Fibroblast of skin of abdomen (primary cell): ENCODE measurements at regions not wholly inside any gene's neighbourhood (a gene's known extent, or its start where the extent isn't known, plus 50 kb on each side); places are given as distances from the start of the nearest gene placed in this dataset.

Experiments used
- DNase-seq: peaks from one replicate; pipeline ENCODE4 v3.0.0-alpha.2; 2013

DNA sequence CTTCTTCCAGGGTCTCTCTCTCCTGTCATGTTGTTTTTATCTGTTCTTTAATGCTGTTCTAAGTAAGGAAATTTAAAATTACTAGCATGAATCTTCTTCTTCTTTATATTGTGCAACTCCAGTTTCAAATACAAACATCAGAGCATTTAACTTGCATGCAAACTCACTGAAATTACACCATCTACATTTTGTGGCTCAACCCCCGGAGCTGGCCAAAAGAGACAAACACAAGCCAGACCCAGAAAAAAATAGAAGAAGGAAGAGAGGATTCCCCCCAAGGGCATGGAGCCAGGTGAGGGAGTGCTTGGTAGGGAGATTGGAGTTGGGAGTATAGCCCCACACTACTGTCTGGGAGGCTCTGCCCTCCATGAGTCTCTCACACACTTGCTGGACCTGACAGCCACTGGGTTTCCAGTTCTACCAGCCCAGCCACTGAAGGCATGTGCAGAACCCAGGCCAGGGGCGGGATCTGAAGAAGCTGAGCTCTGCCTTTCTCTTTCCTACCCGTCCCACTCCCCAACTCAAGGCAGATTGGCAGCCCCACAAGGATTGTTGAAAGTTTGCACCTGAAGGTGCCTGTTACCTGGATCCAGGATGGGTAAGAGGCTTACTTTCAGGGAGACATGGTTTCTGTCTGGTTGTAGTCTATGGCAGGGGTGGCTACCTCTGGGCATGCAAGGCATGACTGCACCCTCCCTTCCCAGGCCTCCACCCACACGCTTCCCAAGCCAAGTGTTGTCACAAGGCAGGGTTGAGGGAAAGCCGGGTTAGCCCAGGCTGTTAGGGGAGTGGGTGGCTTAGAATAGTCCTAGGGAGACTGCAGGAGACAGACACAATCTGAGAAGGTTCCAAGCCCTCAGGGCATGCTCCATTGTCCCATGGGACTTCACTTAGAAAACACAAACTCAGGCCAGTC lies 297.2 kb downstream of the TGFB2 start:
- DNase-seq, result peak; percentile 44

DNA sequence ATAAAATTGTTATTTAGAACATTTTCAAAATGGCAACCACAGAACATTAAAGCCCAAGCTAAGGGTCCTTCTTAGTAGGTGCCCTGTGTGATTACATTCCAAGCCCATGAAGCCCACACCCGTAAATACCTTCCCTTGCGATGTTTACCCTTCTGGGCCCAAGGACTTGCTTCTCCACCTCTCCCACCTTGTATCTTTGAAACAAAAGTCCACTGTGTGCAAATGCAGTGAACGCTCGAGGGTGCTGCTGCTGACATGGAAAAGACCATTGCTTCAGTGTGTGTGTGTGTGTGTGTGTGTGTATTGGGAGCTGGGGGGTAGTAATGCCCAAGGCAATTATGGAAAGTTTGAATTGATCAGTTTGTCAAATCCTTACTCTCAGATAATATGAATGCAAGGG lies 298.1 kb downstream of the TGFB2 start:
- DNase-seq, result no peak

- no peak for DNase-seq
Observed at GRCh38 chr1:218643926-218644325, 298.8 kb downstream of the TGFB2 start.

DNA sequence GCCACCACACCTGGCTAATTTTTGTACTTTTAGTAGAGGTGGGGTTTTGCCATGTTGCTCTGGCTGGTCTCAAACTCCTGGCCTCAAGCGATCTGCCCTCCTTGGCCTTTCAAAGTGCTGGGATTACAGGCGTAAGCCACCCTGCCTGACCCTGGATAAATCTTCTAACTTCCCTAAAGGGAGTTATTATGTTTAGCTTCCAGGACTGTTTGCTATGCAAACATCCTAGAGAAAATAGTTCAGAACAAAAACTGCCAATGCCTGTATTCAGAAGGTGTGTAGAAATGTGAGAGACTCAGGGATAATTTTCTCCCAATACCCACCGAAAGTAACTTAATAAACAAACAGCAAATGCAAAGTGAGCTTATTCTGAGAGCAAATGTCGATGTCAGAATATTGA lies 301.2 kb downstream of the TGFB2 start:
- no peak for DNase-seq

DNA sequence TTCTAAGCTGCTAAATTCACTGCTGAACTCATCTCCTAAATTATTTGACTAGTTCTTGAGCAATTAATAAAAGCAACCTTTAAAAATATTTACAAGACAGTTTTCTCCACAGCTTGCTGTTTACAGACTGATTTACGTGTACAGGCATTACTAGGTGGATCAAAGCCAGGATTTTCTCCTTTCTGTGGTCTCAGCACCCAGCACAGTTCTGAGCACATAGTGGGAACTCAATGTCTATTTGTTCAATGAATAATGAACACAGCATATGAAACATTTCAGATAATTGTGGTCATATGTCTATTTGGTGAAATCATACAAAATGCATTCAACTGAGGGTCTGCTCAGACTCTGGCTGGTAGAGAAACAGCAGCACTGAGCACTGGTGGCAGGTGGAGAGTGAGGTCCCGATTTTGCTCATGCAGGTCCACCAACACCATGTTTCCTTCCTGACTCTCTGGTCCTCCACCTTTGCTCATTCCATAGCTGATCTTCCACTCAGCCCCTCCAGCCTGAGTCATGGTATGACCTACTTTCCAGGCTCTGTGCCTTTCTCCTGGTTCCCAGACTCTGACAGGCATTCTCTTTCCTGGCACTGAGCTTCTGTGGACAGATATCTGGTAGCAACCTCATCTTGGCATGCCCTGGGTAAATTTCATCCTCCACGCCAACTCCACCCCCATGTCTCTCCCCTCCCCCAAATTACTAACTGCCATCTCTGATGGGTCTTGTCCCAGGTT lies 311.3 kb downstream of the TGFB2 start:
- peak; percentile 34 for DNase-seq

- peak; percentile 43 for DNase-seq
Observed at GRCh38 chr1:218658269-218658668, 313.1 kb downstream of the TGFB2 start.

DNA sequence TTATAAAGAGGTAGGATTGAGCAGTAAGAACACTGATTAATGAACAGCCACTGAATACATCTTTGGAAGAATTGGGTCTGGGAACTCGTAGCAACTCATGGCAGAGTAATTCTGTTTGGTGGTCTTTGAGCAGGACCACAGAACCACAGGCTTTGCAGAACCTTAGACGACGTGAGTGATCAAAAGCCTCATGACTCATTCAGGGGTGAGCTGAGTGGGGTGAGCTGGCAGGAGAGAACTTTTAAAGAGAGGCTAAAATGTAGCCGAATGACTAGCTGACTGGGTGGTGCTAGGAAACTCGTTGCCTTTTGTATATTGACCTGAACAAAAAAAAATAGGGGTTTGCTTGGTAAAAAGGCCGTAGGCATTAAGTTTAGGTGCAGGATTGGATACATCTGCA lies 313.8 kb downstream of the TGFB2 start:
- DNase-seq, result peak; percentile 85

DNA sequence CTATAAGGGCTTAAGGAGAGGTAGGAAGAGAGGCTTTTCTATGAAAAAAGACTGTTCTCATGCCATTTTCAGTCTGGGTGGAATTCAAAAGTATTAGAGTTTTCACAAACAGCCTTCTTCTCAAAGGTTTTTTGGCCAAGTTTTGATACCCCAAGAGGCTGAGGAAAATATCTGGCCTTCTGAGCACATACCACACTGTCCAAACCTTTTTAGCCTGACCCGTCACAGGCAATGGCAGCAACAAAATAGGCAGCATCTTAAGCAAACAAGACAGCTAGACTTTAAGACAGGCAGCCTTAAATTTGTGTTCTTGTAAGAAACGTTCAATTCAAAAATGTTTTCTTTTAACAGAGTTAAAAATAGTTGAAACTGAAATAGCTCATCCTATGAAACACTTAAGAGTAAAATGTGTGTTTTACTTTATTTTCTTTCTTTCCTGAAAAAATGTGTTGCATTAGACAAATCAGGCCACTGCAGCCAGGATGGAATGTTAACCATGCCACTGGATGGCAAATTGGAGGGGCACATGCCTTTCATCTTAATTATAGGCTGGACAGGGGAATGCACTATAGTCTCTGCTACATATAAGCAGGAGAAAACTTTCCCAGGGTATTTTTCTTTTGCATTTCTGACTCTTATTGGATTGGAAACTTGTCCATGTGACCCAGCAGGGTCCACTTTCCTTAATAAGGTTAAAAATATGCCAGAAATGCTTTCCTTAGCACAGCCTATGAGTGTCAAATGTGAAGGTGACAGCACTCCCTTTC lies 315.0 kb downstream of the TGFB2 start:
- DNase-seq, result peak; percentile 76

DNA sequence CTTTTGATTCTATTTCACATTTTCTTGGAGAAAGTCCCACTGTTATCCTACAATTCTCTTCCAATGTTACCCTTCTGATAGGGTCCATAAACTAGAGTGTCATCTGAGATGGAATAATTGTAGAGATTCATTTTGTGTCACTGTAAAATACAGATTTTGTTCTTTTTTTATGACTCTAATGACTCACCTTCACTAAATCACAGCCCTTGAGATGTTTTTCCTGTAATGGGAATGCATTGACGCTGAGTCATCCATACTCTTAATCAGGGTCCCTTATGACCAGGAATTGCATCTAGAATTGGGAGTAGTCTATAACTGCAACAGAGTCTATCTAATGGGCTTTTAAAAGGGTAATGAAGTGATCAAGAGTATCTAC lies 315.5 kb downstream of the TGFB2 start:
- DNase-seq, result peak; percentile 92

DNA sequence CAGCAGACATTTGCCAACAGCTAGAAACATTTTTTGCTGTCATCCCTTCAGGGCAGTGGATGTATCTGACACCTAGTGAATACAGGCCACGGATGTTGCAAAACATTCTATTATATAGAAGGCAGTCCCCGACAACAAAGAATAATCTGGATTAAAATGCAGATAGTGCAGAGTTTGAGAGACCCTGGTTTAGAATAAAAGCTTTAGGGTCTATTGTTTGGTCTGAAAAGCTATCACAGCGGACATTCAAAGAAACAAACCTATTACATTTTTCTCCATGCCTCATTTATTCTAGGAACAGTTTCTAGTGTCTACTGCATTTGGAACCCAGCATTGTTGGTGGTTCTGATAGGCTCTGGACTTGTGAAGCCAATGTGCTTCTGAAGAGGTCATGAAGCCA lies 316.3 kb downstream of the TGFB2 start:
- DNase-seq, result no peak

GRCh38 chr1:218664385-218665170 lies 319.4 kb downstream of the TGFB2 start:
- peak; percentile 46 for DNase-seq

DNA sequence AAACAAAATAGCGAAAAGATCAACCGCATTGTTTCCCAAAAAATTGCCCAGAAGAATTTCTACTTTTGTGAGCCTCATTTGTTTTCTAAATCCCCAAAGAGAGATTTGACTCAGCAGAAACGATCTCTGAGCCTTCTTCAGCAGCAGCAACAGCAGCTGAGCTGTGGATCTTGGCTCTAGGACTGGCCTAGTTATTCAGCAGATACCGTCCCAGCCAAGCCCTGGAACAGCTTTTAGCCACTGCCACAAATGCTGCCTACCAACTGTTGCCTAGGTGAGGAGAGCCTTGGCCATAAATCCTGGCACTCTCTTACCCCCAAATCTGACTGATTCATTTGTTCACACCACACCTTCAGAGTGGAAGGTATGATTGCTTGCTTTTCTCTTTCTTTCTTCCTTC lies 320.1 kb downstream of the TGFB2 start:
- DNase-seq, result peak; percentile 41

GRCh38 chr1:218666263-218666662 lies 321.1 kb downstream of the TGFB2 start:
- DNase-seq, result no peak

- DNase-seq, result peak; percentile 20
Observed at GRCh38 chr1:218667781-218668516, 322.8 kb downstream of the TGFB2 start.

- DNase-seq, result peak; percentile 38
Observed at GRCh38 chr1:218669431-218669830, 324.3 kb downstream of the TGFB2 start.

DNA sequence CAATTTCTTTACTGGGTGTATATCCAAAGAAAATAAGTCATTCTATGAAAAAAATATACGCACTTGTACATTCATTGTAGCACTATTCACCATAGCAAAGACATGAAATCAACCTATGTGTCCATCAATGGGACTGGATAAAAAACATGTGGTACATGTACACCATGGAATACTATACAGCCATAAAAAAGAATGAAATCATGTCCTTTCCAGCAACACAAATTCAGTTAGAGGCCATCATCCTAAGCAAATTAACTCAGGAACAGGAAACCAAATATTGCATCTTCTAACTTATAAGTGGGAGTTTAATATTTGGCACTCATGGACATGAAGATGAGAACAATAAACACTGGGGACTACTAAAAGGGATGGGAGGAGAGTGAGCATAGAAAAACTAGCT lies 325.7 kb downstream of the TGFB2 start:
- DNase-seq, result no peak

GRCh38 chr1:218671573-218671972 lies 326.4 kb downstream of the TGFB2 start:
- no peak for DNase-seq

- no peak for DNase-seq
Observed at GRCh38 chr1:218673170-218673569, 328.0 kb downstream of the TGFB2 start.

DNA sequence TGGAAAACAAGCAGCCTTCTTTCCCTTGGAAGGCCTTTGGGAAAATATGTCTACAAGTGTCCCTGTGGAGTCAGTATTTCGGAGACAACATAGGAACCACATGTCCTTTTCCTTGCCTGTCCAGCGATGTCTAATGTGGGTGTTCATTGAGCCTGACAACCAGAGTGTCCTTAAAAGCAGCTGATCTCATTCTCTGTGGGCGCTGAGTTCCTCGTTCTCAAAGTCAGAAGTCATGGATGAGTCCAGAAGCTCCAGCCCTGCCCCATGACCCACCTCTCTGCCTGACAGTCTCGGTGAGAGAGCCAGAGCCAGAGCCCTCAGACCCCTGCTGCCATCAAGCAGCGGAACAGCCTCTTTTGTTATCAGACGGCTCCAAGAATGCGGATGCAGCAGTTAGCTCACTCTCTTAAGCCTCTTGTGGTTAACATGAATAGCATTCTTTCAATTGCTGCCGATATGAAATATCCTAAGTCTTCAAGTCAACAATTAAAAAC lies 329.2 kb downstream of the TGFB2 start:
- peak; percentile 87 for DNase-seq

DNA sequence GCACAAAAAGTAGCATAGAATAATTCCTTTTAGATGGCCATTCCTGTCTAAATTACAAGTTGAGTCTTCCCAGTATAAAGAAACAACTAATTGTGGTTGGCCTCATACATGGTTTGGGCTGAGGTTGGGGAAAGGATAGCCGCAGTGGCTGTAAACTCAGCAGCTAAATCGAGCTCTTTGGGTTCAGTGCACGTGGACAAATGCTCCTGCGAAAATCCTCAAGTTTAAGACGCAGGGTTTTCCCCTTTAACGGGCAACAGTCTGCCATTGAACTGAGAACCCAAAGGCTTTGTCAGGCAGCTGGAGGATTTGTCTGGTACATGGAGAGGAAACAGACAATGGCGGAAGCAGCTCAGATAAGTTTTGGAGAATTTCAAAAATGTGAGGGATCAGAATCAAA lies 331.9 kb downstream of the TGFB2 start:
- DNase-seq, result no peak

- peak; percentile 77 for DNase-seq
Observed at GRCh38 chr1:218679391-218679790, 334.3 kb downstream of the TGFB2 start.
